Sciatic nerve (tissue), 2 donors: ENCODE measurements at regions not wholly inside any gene's neighbourhood (a gene's known extent, or its start where the extent isn't known, plus 50 kb on each side); places are given as distances from the start of the nearest gene placed in this dataset.

Source experiments
- ATAC-seq: fragments of 200-7000 bp; cut with Tn5 transposase; one replicate; pipeline ENCODE4 v1.9.1; 2020; ENCODE audit warnings: mild to moderate bottlenecking, moderate library complexity
- DNase-seq: peaks from one replicate; pipeline ENCODE4 v3.0.0-alpha.2; 2020; ENCODE audit warnings: low spot score
- intact Hi-C: fragments of 100-400 bp; cut with DNase I; formaldehyde crosslinking; loops from one replicate; pipeline ENCODE4 v1.14.2; 2022
- donor health status: DM: no; HTN: no; CAD: no.
- donor health status: DM: no; HTN: no; CAD: no.

GRCh38 chr2:6264198-6264597, 572.0 kb downstream of the SOX11 start:
- intact Hi-C loops, result no loop called here
- DNase-seq, result no peak
- no peak for ATAC-seq

GRCh38 chr2:6281524-6281923, 584.2 kb downstream of the CMPK2 start:
- intact Hi-C loops, result no loop called here
- ATAC-seq, result no peak
- no peak for DNase-seq

- DNase-seq (no peak), ATAC-seq (no peak)
- intact Hi-C loops, result no loop called here
Observed at GRCh38 chr2:6283259-6283658, 582.4 kb downstream of the CMPK2 start.

GRCh38 chr2:6287406-6287805, 578.3 kb downstream of the CMPK2 start:
- intact Hi-C loops, result no loop called here
- ATAC-seq, result no peak
- no peak for DNase-seq

GRCh38 chr2:6288791-6289190, 576.9 kb downstream of the CMPK2 start:
- intact Hi-C loops, result no loop called here

GRCh38 chr2:6290217-6291015, 575.3 kb downstream of the CMPK2 start:
- DNase-seq, result no peak
- no peak for ATAC-seq
- intact Hi-C loops, result no loop called here

More at GRCh38 chr2:6288791-6289190, 576.9 kb downstream of the CMPK2 start:
- no peak for DNase-seq
- ATAC-seq, result no peak

- intact Hi-C loops, result no loop called here
- ATAC-seq (no peak), DNase-seq (no peak)
Observed at GRCh38 chr2:6294791-6295190, 570.9 kb downstream of the CMPK2 start.

GRCh38 chr2:6297238-6297637, 568.5 kb downstream of the CMPK2 start:
- intact Hi-C loops, result no loop called here
- ATAC-seq, result no peak

GRCh38 chr2:6301426-6301825, 564.3 kb downstream of the CMPK2 start:
- no peak for ATAC-seq
- DNase-seq, result no peak
- intact Hi-C loops, result no loop called here

More at GRCh38 chr2:6297238-6297637, 568.5 kb downstream of the CMPK2 start:
- DNase-seq, result no peak

- intact Hi-C loops, result no loop called here
- ATAC-seq (no peak), DNase-seq (no peak)
Observed at GRCh38 chr2:6308986-6309385, 556.7 kb downstream of the CMPK2 start.

GRCh38 chr2:6309415-6310255, 556.1 kb downstream of the CMPK2 start:
- no peak for ATAC-seq
- intact Hi-C loops, result no loop called here

GRCh38 chr2:6310256-6311215, 555.2 kb downstream of the CMPK2 start:
- no peak for DNase-seq
- no peak for ATAC-seq
- intact Hi-C loops, result no loop called here

More at GRCh38 chr2:6309415-6310255, 556.1 kb downstream of the CMPK2 start:
- DNase-seq, result no peak

- DNase-seq, result no peak
- no peak for ATAC-seq
- intact Hi-C loops, result no loop called here
Observed at GRCh38 chr2:6312367-6312766, 553.3 kb downstream of the CMPK2 start.

- DNase-seq (no peak), ATAC-seq (no peak)
- intact Hi-C loops, result no loop called here
Observed at GRCh38 chr2:6314218-6314960, 551.3 kb downstream of the CMPK2 start.

GRCh38 chr2:6325616-6326015, 540.1 kb downstream of the CMPK2 start:
- intact Hi-C loops, result no loop called here
- DNase-seq, result no peak
- ATAC-seq, result no peak

- ATAC-seq, result no peak
- intact Hi-C loops, result no loop called here
Observed at GRCh38 chr2:6326958-6327357, 538.7 kb downstream of the CMPK2 start.

GRCh38 chr2:6336752-6337471, 528.8 kb downstream of the CMPK2 start:
- intact Hi-C loops, result no loop called here
- DNase-seq (no peak), ATAC-seq (no peak)

More at GRCh38 chr2:6326958-6327357, 538.7 kb downstream of the CMPK2 start:
- no peak for DNase-seq

- ATAC-seq (no peak), DNase-seq (no peak)
- intact Hi-C loops, result no loop called here
Observed at GRCh38 chr2:6337472-6337820, 528.3 kb downstream of the CMPK2 start.
